DOHH2 (cell line): ENCODE measurements at regions not wholly inside any gene's neighbourhood (a gene's known extent, or its start where the extent isn't known, plus 50 kb on each side); places are given as distances from the start of the nearest gene placed in this dataset.
"Not testable (repeated sequence)": the region's sequence is repeated elsewhere in the genome, so short reads cannot be mapped to it uniquely, and the experiment has no call there.

Source experiments
- EZH2phosphoT487 ChIP-seq: fragments of 200-600 bp; sonication (generic); IDR thresholded peaks from 2 replicates; pipeline ENCODE4 v1.6.1; 2017; ENCODE audit warnings: borderline replicate concordance, mild to moderate bottlenecking, antibody characterized with exemption, low read length, moderate library complexity, mixed read lengths
- TF ChIP-seq, protein P1 (sequence below): fragments of 200-600 bp; sonication (generic); IDR thresholded peaks from one replicate; pipeline ENCODE4 v1.5.1; 2014; ENCODE audit warnings: antibody characterized with exemption, mild to moderate bottlenecking, low read depth, low read length; ENCODE audit not compliant: poor library complexity, severe bottlenecking

DNA sequence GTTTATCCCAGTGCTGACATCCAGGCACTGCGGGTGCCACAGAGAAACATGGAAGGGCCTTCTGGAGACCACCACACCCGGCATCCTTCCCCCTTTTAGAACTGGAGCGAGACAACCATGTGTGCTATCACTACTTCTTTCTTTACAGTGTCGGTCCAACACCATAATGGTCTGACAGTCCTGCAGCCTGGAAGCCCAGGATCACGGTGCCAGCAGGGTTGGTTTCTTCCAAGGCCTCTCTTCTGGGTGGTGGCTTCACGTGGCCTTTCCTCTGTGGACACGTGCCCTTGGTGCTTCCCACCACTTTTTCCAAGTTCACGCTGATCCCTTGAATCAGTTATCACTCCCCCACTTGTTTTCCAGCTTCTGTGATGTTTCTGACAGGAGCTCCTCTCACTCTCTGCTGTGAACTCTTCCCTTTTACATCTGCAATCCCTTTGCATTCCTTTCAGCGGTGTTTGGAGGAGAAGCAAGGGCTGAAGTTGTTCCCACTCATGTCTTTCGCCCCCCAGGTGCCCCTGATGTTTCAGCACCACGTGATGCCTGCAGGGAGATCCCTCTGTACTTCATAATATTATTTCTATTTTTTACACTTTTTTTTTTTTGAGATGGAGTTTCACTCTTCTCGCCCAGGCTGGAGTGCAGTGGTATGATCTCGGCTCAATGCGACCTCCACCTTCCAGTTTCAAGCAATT is 1067.0 kb downstream of the RPIA start:
- TF ChIP-seq, protein P1, sequence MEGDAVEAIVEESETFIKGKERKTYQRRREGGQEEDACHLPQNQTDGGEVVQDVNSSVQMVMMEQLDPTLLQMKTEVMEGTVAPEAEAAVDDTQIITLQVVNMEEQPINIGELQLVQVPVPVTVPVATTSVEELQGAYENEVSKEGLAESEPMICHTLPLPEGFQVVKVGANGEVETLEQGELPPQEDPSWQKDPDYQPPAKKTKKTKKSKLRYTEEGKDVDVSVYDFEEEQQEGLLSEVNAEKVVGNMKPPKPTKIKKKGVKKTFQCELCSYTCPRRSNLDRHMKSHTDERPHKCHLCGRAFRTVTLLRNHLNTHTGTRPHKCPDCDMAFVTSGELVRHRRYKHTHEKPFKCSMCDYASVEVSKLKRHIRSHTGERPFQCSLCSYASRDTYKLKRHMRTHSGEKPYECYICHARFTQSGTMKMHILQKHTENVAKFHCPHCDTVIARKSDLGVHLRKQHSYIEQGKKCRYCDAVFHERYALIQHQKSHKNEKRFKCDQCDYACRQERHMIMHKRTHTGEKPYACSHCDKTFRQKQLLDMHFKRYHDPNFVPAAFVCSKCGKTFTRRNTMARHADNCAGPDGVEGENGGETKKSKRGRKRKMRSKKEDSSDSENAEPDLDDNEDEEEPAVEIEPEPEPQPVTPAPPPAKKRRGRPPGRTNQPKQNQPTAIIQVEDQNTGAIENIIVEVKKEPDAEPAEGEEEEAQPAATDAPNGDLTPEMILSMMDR: not testable (repeated sequence)
- not testable (repeated sequence) for TF ChIP-seq EZH2phosphoT487
